Anterior cingulate cortex (tissue), 58 donors: ENCODE measurements at regions not wholly inside any gene's neighbourhood (a gene's known extent, or its start where the extent isn't known, plus 50 kb on each side); places are given as distances from the start of the nearest gene placed in this dataset.
"Not testable (repeated sequence)": the region's sequence is repeated elsewhere in the genome, so short reads cannot be mapped to it uniquely, and the experiment has no call there.

Experiments used
- DNase-seq, 58 donors: peaks; one replicate each; lab custom pipeline; 2025; lab: John Stamatoyannopoulos, UW

- DNase-seq, result no peak
Measured at GRCh38 chrX:44096666-44097065, 123.5 kb upstream of the NDP start.

DNA sequence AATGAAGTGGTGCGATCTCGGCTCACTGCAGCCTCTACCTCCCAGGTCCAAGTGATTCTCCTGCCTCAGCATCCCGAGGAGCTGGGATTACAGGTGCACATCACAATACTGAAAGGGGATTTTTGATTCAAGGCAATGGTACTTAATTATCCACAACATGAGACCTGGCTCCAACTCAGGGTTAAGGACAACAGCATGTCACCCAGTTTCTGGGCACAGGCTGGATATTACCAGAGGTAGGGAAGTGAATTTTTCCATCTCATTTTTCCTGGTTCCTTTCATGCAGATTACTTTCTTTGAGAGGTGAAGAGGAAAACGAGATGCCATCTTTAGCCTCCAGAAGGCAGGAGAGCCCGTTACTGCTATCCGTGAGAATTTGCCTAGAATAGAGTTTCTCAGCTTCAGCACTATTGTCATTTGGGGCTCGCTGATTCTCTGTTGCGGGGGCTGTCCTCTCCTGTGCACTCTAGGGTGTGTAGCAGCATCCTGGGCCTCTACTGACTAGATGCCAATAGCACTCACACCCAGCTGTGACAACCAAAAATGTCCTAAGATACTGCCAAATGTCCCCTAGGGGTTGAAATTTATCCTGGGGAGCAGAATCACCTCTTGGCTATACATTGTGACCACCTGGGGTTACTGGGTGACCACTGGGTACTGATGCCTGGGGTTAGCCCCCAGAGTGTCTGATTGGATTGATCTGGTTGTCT is 121.8 kb upstream of the NDP start:
- DNase-seq, result no peak

DNA sequence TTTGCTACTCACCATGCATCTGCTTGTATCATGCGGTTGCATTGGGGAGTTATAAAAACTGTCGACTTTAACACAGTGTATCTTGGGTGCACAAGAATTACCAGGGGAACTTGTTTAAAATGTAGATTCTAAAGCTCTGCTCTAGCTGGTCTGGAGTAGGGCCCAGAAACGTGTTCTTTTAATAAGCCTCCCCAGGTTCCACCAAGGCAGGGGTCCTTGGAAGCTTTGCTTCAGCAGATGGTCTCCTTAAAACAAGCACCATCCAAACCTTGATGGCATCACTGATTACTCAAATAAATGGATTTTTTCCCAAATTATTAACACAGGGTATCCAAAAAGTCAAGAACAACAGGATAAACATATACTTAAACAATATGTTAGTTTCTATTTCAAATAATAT is 120.2 kb upstream of the NDP start:
- no peak for DNase-seq

DNA sequence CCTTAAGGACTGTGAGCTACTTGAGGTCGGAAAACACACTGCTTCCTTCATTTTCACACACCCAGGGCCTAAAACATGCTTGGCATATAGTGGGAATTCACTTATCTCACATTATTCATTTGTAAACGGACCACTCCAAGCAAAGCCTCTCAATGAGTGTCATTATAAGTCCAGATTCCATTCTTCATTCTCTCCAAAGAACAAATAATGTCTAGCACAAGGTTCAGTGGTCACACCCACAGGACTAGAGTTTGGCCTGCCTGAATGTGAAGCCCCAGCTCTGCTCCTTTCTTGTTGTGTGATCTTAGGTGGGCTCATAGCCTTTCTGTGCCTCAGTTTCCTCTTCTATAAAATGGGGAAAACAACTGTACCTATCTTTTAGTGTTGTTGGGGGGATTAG is 119.6 kb upstream of the NDP start:
- DNase-seq, result no peak

- DNase-seq, result no peak
Measured at GRCh38 chrX:44088510-44089144, 115.4 kb upstream of the NDP start.

- no peak for DNase-seq
Measured at GRCh38 chrX:44085209-44085608, 112.0 kb upstream of the NDP start.

- DNase-seq, result no peak
Measured at GRCh38 chrX:44082829-44083228, 109.6 kb upstream of the NDP start.

GRCh38 chrX:44080083-44080482 is 106.9 kb upstream of the NDP start:
- no peak for DNase-seq

GRCh38 chrX:44072631-44073030 is 99.4 kb upstream of the NDP start:
- no peak for DNase-seq

DNA sequence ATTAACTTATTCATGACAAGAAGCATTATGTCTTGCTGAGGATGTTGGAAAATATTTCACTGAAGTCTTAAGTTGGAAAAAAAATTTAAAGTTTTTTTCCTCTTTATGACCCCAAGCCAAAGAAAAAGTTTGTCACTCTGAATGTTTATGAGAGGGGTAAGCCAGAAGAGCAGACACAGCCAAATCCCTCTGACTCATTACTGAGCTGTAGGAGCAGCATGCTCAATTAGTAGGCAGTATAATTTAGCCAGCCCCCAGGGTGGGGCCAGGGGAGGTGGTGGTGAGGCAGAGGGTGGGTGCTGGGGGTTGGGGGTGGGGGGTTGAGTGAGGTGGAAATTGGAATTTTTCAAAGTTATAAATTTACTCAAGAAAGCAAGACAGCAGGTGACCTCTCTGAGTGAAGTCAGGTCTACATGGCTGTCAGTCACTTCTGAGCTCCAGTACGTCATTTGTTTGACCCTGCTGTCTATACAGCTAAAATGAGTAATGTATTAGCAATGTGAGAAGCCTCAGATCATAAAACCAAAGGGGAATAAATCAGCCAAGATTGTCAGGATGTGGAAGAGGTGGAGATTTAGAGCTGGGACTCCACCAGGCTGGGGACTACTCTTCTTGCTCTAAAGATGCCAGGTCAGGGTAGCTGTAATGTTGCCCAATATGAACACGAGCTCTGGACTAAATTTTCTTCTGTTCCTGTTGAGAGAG is 98.8 kb upstream of the NDP start:
- DNase-seq, result peak in 1 of 58 donors; percentile 10

DNA sequence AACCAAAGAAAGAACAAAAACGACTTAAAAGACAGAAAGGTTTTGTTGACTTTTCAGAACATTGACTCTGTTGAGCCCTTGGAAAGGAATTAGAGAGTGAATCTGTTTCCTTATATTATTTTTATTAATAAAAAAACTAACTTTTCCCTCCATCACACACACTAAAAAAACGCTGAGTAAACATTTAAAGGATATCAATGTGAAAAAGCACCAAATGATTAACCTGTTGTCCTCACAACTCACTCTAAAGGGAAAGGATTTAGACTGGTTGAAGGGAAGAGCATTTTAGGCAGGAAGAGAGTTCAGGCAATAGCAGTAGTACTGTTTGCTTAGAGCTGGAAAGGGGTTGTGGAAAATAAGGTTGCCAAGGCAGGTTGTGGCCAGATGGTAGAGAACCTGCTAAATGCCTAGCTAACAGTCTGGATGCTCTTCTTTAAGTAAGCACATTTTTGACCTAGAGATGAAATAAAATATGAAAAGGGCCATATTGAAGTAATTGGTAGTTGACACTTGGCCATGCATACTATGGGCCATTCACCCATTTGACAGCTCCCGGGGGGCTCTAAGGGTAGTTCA is 98.0 kb upstream of the NDP start:
- no peak for DNase-seq

- DNase-seq, result no peak
Measured at GRCh38 chrX:44068043-44068442, 94.9 kb upstream of the NDP start.

DNA sequence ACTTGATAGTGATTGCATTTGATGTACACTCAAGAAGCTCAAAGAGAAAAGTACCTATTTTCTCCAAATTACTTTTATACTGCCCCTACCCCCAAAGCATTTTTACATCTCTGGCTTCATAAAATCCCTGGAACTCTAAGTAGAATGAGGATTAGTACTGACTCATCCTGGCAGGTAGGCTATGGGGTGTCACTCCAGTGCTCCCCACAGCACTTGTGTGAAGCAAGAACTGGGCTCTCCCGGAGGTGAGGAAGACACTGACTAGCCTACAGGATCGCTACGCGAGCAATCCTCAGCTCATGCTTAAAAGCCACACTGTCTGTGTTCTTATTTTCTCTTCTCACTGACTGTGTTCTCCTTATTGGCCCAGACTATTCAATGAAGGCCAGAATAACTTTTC is 90.4 kb upstream of the NDP start:
- no peak for DNase-seq

GRCh38 chrX:44062840-44063239 is 89.7 kb upstream of the NDP start:
- no peak for DNase-seq

- DNase-seq, result no peak
Measured at GRCh38 chrX:44061968-44062614, 88.9 kb upstream of the NDP start.

GRCh38 chrX:44060221-44060620 is 87.0 kb upstream of the NDP start:
- no peak for DNase-seq

- no peak for DNase-seq
Measured at GRCh38 chrX:44058339-44058738, 85.1 kb upstream of the NDP start.

DNA sequence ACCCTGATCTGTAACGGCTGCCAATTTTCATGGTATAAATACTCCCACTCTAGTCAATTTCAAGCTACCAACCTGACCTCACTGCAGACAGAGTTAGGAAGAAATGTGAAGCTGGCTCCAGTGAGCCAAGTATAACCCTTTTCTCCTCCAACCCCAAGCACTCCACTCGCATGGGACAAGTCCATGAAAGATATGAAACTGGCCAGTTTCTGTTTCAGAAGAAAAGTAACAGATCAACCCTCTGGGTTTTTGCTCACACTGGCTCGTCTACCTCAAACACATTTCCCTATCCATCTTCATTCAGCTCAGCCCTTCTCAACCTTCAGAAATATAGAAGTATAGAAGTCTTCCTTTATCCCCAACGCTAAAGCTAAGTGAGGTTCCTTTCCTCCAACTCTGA is 82.4 kb upstream of the NDP start:
- no peak for DNase-seq

- DNase-seq, result no peak
Measured at GRCh38 chrX:44054863-44055601, 81.8 kb upstream of the NDP start.

DNA sequence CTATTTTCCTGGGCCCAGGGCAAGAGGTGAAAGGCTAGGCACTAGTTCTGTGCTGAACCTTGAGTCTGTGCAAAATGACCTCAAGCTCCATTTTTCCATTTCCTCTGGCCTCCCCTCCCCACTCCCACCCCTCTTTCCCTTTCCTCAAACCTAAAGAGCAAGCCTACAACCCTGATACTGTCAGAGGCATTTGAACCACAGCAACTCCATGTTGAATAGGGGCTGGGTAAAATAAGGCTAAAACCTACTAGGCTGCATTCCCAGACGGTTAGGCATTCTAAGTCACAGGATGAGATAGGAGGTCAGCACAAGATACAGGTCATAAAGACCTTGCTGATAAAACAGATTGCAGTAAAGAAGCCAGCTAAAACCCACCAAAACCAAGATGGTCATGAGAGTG is 71.9 kb upstream of the NDP start:
- not testable (repeated sequence) for DNase-seq
